Activated naive CD4-positive, alpha-beta T cell treated with anti-CD3 and anti-CD28 coated beads for 36 hours (primary cell): ENCODE measurements at regions not wholly inside any gene's neighbourhood (a gene's known extent, or its start where the extent isn't known, plus 50 kb on each side); places are given as distances from the start of the nearest gene placed in this dataset.

Experiments used
- CTCF ChIA-PET: fragments of 350-600 bp; sonication (Branson Sonifier 250); formaldehyde crosslinking; loops from one replicate; lab custom pipeline; 2021; ENCODE audit warnings: antibody characterized with exemption; lab: Charles Lee
- DNase-seq: peaks from one replicate; pipeline ENCODE4 v3.0.0-alpha.2; 2020
- H3K27ac Mint-ChIP-seq: one replicate; pipeline ENCODE4 v1.8.0; 2021; ENCODE audit warnings: mild to moderate bottlenecking, mixed read lengths
- H3K27me3 Mint-ChIP-seq: one replicate; pipeline ENCODE4 v1.8.0; 2021; ENCODE audit warnings: low read depth, mixed read lengths
- H3K36me3 Mint-ChIP-seq: one replicate; pipeline ENCODE4 v1.8.0; 2021; ENCODE audit warnings: low read depth, mixed read lengths
- H3K4me1 Mint-ChIP-seq: one replicate; pipeline ENCODE4 v1.8.0; 2021; ENCODE audit warnings: low read depth, mixed read lengths
- H3K4me3 Mint-ChIP-seq: one replicate; pipeline ENCODE4 v1.8.0; 2021; ENCODE audit warnings: mild to moderate bottlenecking, moderate library complexity, mixed read lengths
- H3K9me3 Mint-ChIP-seq: one replicate; pipeline ENCODE4 v1.8.0; 2021; ENCODE audit warnings: mixed read lengths
- intact Hi-C: fragments of 100-400 bp; cut with micrococcal nuclease; formaldehyde crosslinking; loops from one replicate; pipeline ENCODE4 v1.15.1; 2023

DNA sequence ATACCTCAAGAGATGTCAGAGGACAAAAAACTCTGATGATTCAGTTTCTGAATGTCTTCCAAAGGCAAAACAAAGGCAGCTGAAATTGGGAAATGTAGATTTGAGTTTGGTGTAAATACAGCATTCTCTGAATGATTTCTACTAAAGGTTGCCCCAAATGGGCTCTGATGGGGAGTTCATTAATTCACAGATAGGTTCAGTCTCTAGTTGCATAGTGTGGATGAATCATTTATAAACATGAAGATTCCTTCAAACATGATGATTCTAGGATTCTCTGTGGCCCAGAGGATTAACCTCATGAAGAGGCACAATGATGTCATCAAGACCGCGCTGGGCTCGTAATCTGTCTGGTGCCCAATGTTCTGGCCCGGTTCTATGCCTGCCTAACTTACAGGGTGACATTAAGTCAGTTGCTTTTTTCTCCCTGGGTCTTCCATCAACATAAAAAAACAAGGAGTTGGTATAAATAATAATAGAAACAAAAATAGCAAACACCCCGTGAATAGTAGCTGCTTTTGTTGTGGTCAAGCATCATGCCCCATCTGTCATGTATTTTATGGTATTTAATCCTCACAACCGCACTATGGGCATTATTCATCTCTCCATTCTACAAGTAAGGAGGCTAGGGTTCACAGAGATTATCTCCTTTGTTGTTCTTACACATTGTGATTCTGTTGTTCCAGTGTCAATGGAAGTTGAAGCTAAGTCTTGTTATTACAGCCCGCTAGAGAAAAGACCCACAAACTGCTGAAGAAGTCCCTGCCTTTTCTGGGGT, 509.6 kb upstream of the USP24 start:
- Mint-ChIP-seq H3K36me3 (no peaks in the 10 kb centered on the region), H3K9me3 (no peaks in the 10 kb centered on the region), H3K27ac (no peak overlapping the region), H3K4me1 (no peaks in the 10 kb centered on the region), H3K4me3 (no peak overlapping the region), H3K27me3 (no peaks in the 10 kb centered on the region)
- no peak for DNase-seq
- intact Hi-C loops, result no loop called here
- CTCF ChIA-PET, result no interaction called here

DNA sequence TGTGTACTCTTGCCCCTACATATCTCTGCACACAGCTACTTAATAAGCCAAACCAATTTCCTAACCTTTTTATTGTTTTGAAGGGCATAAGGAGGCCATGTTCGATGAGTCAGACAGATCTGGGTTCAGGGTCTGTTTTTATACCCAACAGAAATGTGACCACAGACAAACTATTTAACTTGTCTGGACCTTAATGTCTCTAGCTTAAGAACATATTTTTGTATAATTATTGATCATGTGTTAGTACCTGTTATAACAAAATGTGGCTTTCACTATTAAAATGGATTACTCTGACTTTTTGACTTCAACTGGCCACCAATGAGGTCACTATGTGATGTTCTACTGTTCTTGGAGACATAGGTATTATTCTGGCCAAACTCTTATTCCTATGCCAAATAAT, 507.8 kb upstream of the USP24 start:
- CTCF ChIA-PET, result no interaction called here
- intact Hi-C loops, result no loop called here
- H3K27ac Mint-ChIP-seq, result no peak overlapping the region
- no peaks in the 10 kb centered on the region for H3K36me3 Mint-ChIP-seq
- no peak for DNase-seq
- H3K4me3 Mint-ChIP-seq, result no peak overlapping the region
- no peaks in the 10 kb centered on the region for H3K9me3 Mint-ChIP-seq
- H3K27me3 Mint-ChIP-seq, result no peaks in the 10 kb centered on the region
- no peaks in the 10 kb centered on the region for H3K4me1 Mint-ChIP-seq

DNA sequence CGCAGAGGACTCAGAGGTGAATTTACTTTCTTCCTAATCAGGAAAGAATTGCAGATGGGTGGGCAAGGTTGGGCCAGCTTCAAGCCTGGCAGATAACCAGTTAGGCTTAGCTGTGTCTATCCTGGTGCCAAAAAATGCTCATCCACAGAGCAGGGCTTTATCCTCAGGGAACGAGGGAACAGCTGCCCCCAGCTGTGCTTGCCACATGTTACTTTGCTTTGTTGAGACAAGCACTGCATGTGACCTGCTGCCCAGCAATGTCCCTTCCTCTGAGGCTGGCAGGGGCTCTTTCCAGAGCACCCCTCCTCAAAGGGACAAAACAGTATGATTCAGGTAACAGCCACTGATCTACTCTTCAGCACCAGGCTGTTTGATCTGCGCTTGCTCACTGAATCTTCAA, 505.1 kb upstream of the USP24 start:
- H3K27ac Mint-ChIP-seq, result no peak overlapping the region
- DNase-seq, result no peak

DNA sequence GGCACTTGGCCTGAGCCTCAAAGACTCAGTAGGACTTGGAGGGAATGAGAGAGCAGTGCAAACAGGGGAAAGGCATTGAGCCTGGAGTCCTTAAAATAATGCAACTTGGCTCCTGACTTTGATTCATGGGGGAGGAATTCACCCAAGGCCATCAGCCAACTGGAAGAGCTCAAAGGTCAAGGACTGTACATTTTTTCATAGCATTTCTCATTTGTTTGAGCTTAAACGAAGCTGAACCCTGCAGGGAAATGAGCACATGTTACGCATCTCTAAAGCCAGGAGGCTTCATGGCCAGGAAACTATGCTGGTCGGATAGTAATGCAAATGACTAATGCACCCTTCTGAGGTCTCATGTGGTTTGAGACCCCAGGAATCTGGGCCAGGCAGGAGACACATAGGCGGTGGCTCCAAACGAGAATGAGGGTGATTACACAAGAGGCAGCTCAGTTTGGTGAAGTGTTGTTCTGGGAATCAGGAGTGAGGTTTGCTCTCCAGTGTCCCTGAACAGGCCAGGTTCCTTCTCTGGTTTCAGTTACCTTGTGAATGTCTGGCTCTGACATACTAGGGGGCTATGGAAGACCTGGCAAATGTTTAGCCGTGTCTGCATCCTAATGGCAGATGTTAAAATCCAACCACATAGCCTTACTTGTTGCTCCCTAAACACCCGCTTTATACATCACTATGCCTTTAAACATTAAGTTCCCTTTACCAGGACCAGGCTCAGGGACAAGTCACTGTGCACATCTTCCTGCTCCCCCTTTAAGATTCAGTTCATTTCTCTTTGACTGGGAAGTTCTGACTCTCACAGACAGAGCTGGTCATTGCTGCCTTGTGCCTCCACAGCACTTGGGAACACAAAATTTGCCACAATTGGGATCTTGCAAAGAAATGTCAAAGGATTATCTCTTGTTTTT, 503.9 kb upstream of the USP24 start:
- Mint-ChIP-seq H3K27me3 (peaks cover 5% of the 10 kb centered on the region), H3K27ac (no peak overlapping the region), H3K36me3 (no peaks in the 10 kb centered on the region), H3K9me3 (no peaks in the 10 kb centered on the region), H3K4me3 (no peak overlapping the region), H3K4me1 (no peaks in the 10 kb centered on the region)
- intact Hi-C loops, result no loop called here
- CTCF ChIA-PET, result no interaction called here
- no peak for DNase-seq

More for the DNA sequence above, 505.1 kb upstream of the USP24 start:
- peaks cover 5% of the 10 kb centered on the region for H3K27me3 Mint-ChIP-seq
- no peaks in the 10 kb centered on the region for H3K36me3 Mint-ChIP-seq
- H3K4me1 Mint-ChIP-seq, result no peaks in the 10 kb centered on the region
- CTCF ChIA-PET, result no interaction called here
- intact Hi-C loops, result no loop called here
- no peaks in the 10 kb centered on the region for H3K9me3 Mint-ChIP-seq
- no peak overlapping the region for H3K4me3 Mint-ChIP-seq

- Mint-ChIP-seq H3K9me3 (no peaks in the 10 kb centered on the region), H3K4me3 (no peak overlapping the region), H3K36me3 (no peaks in the 10 kb centered on the region), H3K4me1 (no peaks in the 10 kb centered on the region), H3K27ac (no peak overlapping the region), H3K27me3 (peaks cover 5% of the 10 kb centered on the region)
- DNase-seq, result no peak
- intact Hi-C loops, result no loop called here
- CTCF ChIA-PET, result interaction anchor here (1.0 kb wide), 1 partner anchor 21 kb away, joined by 3 read pairs; no protein-coding TSS in a partner anchor
Measured at GRCh38 chr1:55717111-55717510, 501.9 kb upstream of the USP24 start.

GRCh38 chr1:55716610-55717009, 501.4 kb upstream of the USP24 start:
- Mint-ChIP-seq H3K27ac (no peak overlapping the region), H3K9me3 (no peaks in the 10 kb centered on the region), H3K27me3 (peaks cover 6% of the 10 kb centered on the region), H3K4me1 (no peaks in the 10 kb centered on the region), H3K4me3 (no peak overlapping the region), H3K36me3 (no peaks in the 10 kb centered on the region)
- intact Hi-C loops, result no loop called here
- no peak for DNase-seq
- CTCF ChIA-PET, result no interaction called here

DNA sequence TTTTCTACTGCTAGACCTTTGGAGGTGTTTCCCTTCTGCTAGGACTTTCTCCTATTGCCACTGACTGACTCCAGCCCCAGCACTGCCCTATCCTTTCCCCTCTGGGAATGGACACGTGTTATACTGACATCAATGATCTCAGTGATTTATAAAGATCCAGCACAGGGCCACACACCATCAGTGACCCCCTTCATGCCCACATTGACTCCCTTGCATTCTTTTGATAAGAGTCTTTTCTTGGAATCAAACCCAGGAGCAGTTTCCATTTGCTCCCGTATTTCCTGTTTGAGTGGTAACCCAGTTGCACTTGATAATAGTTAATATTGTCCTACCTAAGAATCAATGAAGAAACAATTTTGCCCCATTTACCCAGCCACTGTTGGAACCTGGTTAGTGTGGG, 501.0 kb upstream of the USP24 start:
- intact Hi-C loops, result no loop called here
- H3K27ac Mint-ChIP-seq, result no peak overlapping the region
- DNase-seq, result no peak
- no peak overlapping the region for H3K4me3 Mint-ChIP-seq
- peaks cover 6% of the 10 kb centered on the region for H3K27me3 Mint-ChIP-seq
- no peaks in the 10 kb centered on the region for H3K36me3 Mint-ChIP-seq
- H3K4me1 Mint-ChIP-seq, result no peaks in the 10 kb centered on the region
- CTCF ChIA-PET, result no interaction called here
- no peaks in the 10 kb centered on the region for H3K9me3 Mint-ChIP-seq

GRCh38 chr1:55714230-55714629, 499.1 kb upstream of the USP24 start:
- CTCF ChIA-PET, result no interaction called here
- Mint-ChIP-seq H3K27ac (no peak overlapping the region), H3K4me3 (no peak overlapping the region), H3K4me1 (no peaks in the 10 kb centered on the region), H3K9me3 (no peaks in the 10 kb centered on the region), H3K36me3 (no peaks in the 10 kb centered on the region), H3K27me3 (peaks cover 6% of the 10 kb centered on the region)
- DNase-seq, result no peak
- intact Hi-C loops, result no loop called here

DNA sequence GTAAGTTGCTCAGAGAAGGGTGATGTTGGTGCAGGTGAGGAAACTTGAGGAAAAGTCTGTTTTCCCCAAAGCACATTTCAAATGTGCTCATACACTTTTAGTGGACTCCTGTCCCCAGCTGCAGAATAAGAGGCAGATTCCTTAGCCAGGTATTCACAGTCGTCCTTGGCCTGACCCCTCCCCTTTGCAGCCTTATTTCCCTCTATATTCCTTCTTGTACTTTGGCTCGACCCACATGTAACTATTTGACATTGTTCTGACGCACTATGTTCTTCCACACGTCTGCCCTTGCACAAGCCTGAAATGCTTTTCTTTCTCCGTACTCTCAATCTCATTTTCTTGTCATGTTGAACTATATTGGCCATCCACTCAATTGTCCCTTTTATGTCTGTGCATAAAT, 498.4 kb upstream of the USP24 start:
- DNase-seq, result no peak
- CTCF ChIA-PET, result no interaction called here
- no peaks in the 10 kb centered on the region for H3K9me3 Mint-ChIP-seq
- H3K36me3 Mint-ChIP-seq, result no peaks in the 10 kb centered on the region
- intact Hi-C loops, result no loop called here
- H3K4me3 Mint-ChIP-seq, result no peak overlapping the region
- H3K4me1 Mint-ChIP-seq, result no peaks in the 10 kb centered on the region
- H3K27me3 Mint-ChIP-seq, result peaks cover 6% of the 10 kb centered on the region
- H3K27ac Mint-ChIP-seq, result no peak overlapping the region

DNA sequence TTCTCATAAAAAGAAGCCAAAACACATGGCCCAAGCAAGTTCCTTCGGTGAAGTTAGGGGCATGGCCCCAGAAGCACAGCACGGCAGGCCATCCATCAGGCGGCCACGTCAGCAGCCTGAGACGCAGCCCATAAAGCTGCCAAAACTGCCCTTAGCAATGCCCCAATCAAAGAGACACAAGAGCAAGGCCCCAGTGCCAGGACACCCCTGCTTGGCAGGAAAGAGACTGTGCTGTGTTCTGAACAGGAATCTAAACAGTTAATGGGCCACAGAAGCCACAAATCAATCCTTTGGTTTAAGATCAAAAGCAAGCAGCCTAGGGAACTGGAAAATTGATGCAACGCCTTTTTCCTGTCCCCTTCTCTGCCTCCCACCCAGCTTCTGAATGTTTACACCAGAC, 497.0 kb upstream of the USP24 start:
- DNase-seq, result no peak
- CTCF ChIA-PET, result no interaction called here
- Mint-ChIP-seq H3K36me3 (no peaks in the 10 kb centered on the region), H3K27me3 (peaks cover 6% of the 10 kb centered on the region), H3K9me3 (no peaks in the 10 kb centered on the region), H3K4me1 (no peaks in the 10 kb centered on the region), H3K27ac (no peak overlapping the region), H3K4me3 (no peak overlapping the region)
- intact Hi-C loops, result no loop called here

GRCh38 chr1:55708781-55709180, 493.6 kb upstream of the USP24 start:
- Mint-ChIP-seq H3K27me3 (peaks cover 2% of the 10 kb centered on the region), H3K36me3 (no peaks in the 10 kb centered on the region), H3K9me3 (no peaks in the 10 kb centered on the region), H3K4me1 (no peaks in the 10 kb centered on the region), H3K4me3 (no peak overlapping the region), H3K27ac (no peak overlapping the region)
- CTCF ChIA-PET, result no interaction called here
- DNase-seq, result no peak
- intact Hi-C loops, result no loop called here

DNA sequence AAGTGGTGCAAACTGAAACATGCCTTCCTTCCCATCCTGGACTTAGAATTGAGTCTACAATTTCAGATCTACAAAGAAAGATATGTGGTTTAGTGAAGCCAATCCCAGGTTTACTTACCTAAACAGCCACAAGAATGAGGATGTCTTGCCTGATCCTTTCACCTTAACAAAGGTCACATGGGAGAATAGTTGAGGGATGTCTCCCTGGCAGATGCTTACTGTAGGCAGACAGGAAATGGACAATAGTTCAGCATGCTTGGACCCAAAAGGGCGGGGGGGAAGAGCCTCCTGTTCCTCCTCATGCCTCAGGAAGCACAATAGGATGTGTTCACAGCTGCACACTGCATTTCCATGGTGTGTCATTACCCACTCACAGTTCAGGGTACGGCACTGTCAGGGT, 492.7 kb upstream of the USP24 start:
- Mint-ChIP-seq H3K9me3 (no peaks in the 10 kb centered on the region), H3K36me3 (no peaks in the 10 kb centered on the region), H3K27me3 (peaks cover 2% of the 10 kb centered on the region), H3K27ac (no peak overlapping the region), H3K4me3 (no peak overlapping the region), H3K4me1 (no peaks in the 10 kb centered on the region)
- intact Hi-C loops, result no loop called here
- CTCF ChIA-PET, result no interaction called here
- no peak for DNase-seq

DNA sequence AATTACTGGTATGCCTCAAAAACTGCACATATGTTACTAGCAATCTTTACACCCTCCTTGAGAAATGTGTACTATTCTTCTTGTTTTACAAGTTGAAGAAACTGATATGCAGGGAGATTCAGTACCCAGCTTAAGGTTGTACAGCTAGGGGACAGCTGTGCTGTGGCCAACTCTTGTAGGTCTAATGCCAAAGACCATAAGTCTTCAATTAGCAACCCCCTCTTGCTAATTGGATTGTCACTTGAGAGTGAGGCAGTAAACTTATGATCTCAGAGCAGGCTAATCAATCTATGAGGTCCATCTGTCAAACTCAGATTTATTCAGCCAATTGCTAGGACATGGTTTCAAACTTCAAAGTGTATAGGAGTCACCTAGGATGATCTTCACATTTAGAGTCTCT, 492.0 kb upstream of the USP24 start:
- intact Hi-C loops, result no loop called here
- H3K4me3 Mint-ChIP-seq, result no peak overlapping the region
- no peaks in the 10 kb centered on the region for H3K4me1 Mint-ChIP-seq
- CTCF ChIA-PET, result no interaction called here
- DNase-seq, result no peak
- H3K36me3 Mint-ChIP-seq, result no peaks in the 10 kb centered on the region
- peaks cover 2% of the 10 kb centered on the region for H3K27me3 Mint-ChIP-seq
- no peaks in the 10 kb centered on the region for H3K9me3 Mint-ChIP-seq
- no peak overlapping the region for H3K27ac Mint-ChIP-seq
